ENCODE measurements at regions not wholly inside any gene's neighbourhood (a gene's known extent, or its start where the extent isn't known, plus 50 kb on each side); places are given as distances from the start of the nearest gene placed in this dataset.
A peak's percentile ranks its signal among the peaks of the same experiment; 100 is the strongest.

- DNase-seq (ENCODE audit: extremely low spot score, insufficient read length, low read depth) (no peak), FAIRE-seq (no peak)
Observed at GRCh38 chrX:57848857-57849256, 61.4 kb downstream of the ZXDA start.

GRCh38 chrX:57822818-57823217 lies 87.4 kb downstream of the ZXDA start:
- DNase-seq (ENCODE audit: extremely low spot score, insufficient read length, low read depth): no peak
- FAIRE-seq: no peak

DNA sequence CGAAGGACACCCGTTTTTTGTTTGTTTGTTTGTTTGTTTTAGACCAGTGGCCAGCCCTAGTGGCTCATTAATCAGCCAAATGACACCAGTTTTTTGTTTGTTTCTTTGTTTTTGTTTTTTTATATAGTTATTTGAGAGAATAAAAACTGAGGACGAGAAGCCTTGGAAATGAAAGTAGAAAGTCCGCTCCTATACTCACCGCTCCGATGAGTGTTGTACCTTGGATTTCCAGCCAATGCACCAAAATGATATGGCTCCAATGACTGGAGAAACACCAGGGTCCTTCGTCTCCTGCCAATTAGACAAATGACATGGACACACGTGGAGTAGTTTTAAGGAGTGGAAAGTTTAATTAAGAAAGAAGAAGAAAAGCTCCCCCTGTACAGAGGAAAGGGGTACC lies 87.9 kb downstream of the ZXDA start:
- FAIRE-seq: no peak
- DNase-seq (ENCODE audit: extremely low spot score, insufficient read length, low read depth): no peak

- FAIRE-seq: peak; percentile 80
- peak; percentile 1 for DNase-seq (ENCODE audit: extremely low spot score, insufficient read length, low read depth)
Observed at GRCh38 chrX:57821703-57822387, 88.4 kb downstream of the ZXDA start.

- DNase-seq (ENCODE audit: extremely low spot score, insufficient read length, low read depth) (no peak), FAIRE-seq (no peak)
Observed at GRCh38 chrX:57817302-57817701, 93.0 kb downstream of the ZXDA start.

DNA sequence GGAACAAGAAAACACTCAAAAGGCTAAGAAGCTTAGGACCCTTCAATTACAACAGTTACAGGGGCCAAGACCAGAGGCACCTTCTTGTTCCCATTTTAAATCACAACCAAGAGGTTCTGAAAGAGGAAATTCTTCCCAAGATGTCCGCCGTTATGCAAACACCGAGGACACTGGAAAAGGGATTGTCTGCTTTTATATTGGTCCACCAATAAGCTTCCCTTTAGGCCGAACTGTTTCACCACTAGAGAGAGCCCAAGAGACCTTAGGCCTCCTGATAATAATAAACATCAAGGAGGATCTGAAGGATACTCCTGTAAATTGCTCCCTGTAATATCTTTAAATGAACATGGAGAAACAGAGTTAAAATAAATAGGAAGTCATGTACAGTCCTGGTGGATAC lies 92.6 kb upstream of the NLRP2B start:
- FAIRE-seq: no peak
- no peak for DNase-seq (ENCODE audit: extremely low spot score, insufficient read length, low read depth)

DNA sequence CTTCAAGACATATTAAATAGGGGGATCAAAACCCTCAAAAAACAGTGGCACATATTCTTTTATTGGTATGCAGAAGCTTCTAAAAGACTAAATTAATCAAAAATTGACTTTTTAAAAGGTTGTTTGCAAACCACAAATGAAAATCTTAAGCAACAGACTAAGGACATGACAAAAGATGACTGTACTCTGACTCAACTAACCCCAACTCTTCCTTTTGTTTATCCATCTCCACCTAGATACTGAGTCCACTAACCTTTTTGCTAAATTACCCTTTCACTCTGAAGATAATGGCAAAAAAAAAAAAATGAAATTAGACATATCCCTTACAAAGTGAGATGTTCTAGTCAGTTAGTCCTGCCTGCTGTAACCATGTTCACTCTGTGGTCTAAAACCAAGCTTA lies 91.6 kb upstream of the NLRP2B start:
- no peak for FAIRE-seq
- no peak for DNase-seq (ENCODE audit: extremely low spot score, insufficient read length, low read depth)

DNA sequence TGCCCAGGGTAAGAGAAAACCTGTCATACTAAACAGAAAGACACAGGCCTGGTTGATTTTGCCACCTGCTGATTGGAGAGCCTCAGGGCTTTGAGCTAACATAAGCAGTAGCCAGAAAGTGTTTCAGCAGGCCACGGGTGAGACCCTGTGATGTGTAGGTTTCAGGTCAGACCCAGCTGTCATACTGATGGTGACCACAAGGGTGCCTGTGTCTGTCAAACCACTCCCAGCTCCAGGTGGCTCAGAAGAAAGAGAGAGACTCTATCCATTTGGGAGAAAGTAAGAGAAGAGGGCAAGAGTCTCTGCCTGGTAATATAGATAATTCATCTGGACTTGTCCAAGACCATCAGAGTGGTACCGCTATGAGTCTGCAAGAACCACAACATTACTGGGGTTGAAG lies 72.8 kb upstream of the NLRP2B start:
- DNase-seq (ENCODE audit: extremely low spot score, insufficient read length, low read depth): no peak
- FAIRE-seq: no peak

- no peak for FAIRE-seq
Observed at GRCh38 chrX:57741107-57741506, 61.0 kb upstream of the NLRP2B start.

DNA sequence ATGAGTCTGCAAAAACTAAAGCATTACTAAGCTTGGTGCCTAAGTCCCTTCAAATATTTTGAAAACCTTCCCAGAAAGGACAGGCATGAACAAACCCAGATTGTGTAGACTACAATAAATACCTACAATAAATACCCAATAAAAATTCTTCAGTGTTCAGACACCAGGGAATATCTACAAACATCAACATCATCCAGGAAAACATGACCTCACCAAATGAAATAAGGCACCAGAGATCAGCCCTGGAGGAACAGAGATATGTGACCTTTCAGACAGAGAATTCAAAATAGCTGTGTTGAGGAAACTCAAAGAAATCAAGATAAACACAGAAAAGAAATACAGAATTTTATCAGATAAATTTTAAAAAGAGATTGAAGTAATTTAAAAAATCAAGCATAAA lies 57.8 kb upstream of the NLRP2B start:
- FAIRE-seq (no peak), DNase-seq (ENCODE audit: extremely low spot score, insufficient read length, low read depth) (no peak)

More at GRCh38 chrX:57741107-57741506, 61.0 kb upstream of the NLRP2B start:
- no peak for DNase-seq (ENCODE audit: extremely low spot score, insufficient read length, low read depth)
